ENCODE measurements at regions not wholly inside any gene's neighbourhood (a gene's known extent, or its start where the extent isn't known, plus 50 kb on each side); places are given as distances from the start of the nearest gene placed in this dataset.
"Not testable (repeated sequence)": the region's sequence is repeated elsewhere in the genome, so short reads cannot be mapped to it uniquely, and the experiment has no call there.

- Mint-ChIP-seq H3K36me3 (no peaks in the 10 kb centered on the region), H3K4me3 (no peak overlapping the region), H3K9me3 (no peaks in the 10 kb centered on the region), H3K4me1 (no peaks in the 10 kb centered on the region), H3K27ac (no peak overlapping the region)
- DNase-seq (ENCODE audit: low spot score in 2 of 2) (no peak), ATAC-seq (no peak)
Observed at GRCh38 chr7:13201628-13202027, 514.2 kb downstream of the ARL4A start.

GRCh38 chr7:13217768-13218167 is 530.3 kb downstream of the ARL4A start:
- Mint-ChIP-seq H3K36me3 (no peaks in the 10 kb centered on the region), H3K27ac (no peak overlapping the region), H3K9me3 (no peaks in the 10 kb centered on the region), H3K4me3 (no peak overlapping the region), H3K4me1 (no peaks in the 10 kb centered on the region)
- ATAC-seq = no peak
- DNase-seq (ENCODE audit: low spot score in 2 of 2) = no peak

GRCh38 chr7:13225068-13225467 is 537.6 kb downstream of the ARL4A start:
- Mint-ChIP-seq H3K36me3 (no peaks in the 10 kb centered on the region), H3K4me3 (no peak overlapping the region), H3K4me1 (no peaks in the 10 kb centered on the region), H3K9me3 (no peaks in the 10 kb centered on the region), H3K27ac (no peak overlapping the region)
- ATAC-seq (no peak), DNase-seq (ENCODE audit: low spot score in 2 of 2) (no peak)

GRCh38 chr7:13226385-13226784 is 539.0 kb downstream of the ARL4A start:
- Mint-ChIP-seq H3K4me3 (no peak overlapping the region), H3K27ac (no peak overlapping the region), H3K36me3 (no peaks in the 10 kb centered on the region), H3K4me1 (no peaks in the 10 kb centered on the region), H3K9me3 (no peaks in the 10 kb centered on the region)
- DNase-seq (ENCODE audit: low spot score in 2 of 2) (no peak), ATAC-seq (no peak)

- no peaks in the 10 kb centered on the region for H3K9me3 Mint-ChIP-seq
- H3K4me1 Mint-ChIP-seq = no peaks in the 10 kb centered on the region
- no peak for DNase-seq (ENCODE audit: low spot score in 2 of 2)
- H3K27ac Mint-ChIP-seq = no peak overlapping the region
- H3K36me3 Mint-ChIP-seq = no peaks in the 10 kb centered on the region
- no peak for ATAC-seq
- no peak overlapping the region for H3K4me3 Mint-ChIP-seq
Observed at GRCh38 chr7:13231216-13231615, 543.8 kb downstream of the ARL4A start.

- no peaks in the 10 kb centered on the region for H3K4me1 Mint-ChIP-seq
- no peaks in the 10 kb centered on the region for H3K9me3 Mint-ChIP-seq
- no peak for DNase-seq (ENCODE audit: low spot score in 2 of 2)
Observed at GRCh38 chr7:13235436-13235835, 548.0 kb downstream of the ARL4A start.

GRCh38 chr7:13236026-13236425 is 548.6 kb downstream of the ARL4A start:
- Mint-ChIP-seq H3K36me3 (no peaks in the 10 kb centered on the region), H3K4me1 (no peaks in the 10 kb centered on the region), H3K4me3 (no peak overlapping the region), H3K27ac (no peak overlapping the region), H3K9me3 (no peaks in the 10 kb centered on the region)
- DNase-seq (ENCODE audit: low spot score in 2 of 2) = no peak
- no peak for ATAC-seq

More at GRCh38 chr7:13235436-13235835, 548.0 kb downstream of the ARL4A start:
- Mint-ChIP-seq H3K36me3 (no peaks in the 10 kb centered on the region), H3K27ac (no peak overlapping the region), H3K4me3 (no peak overlapping the region)
- ATAC-seq = no peak

- H3K4me1 Mint-ChIP-seq = no peaks in the 10 kb centered on the region
- H3K9me3 Mint-ChIP-seq = no peaks in the 10 kb centered on the region
- no peaks in the 10 kb centered on the region for H3K36me3 Mint-ChIP-seq
- ATAC-seq = no peak
- no peak overlapping the region for H3K4me3 Mint-ChIP-seq
- DNase-seq (ENCODE audit: low spot score in 2 of 2) = no peak
- H3K27ac Mint-ChIP-seq = no peak overlapping the region
Observed at GRCh38 chr7:13240349-13240748, 552.9 kb downstream of the ARL4A start.

- no peak overlapping the region for H3K4me3 Mint-ChIP-seq
Observed at GRCh38 chr7:13241416-13241815, 554.0 kb downstream of the ARL4A start.

GRCh38 chr7:13257661-13258060 is 570.2 kb downstream of the ARL4A start:
- H3K36me3 Mint-ChIP-seq = no peaks in the 10 kb centered on the region
- ATAC-seq (no peak), DNase-seq (ENCODE audit: low spot score in 2 of 2) (no peak)
- H3K4me3 Mint-ChIP-seq = no peak overlapping the region
- H3K4me1 Mint-ChIP-seq = no peaks in the 10 kb centered on the region
- H3K27ac Mint-ChIP-seq = no peak overlapping the region
- H3K9me3 Mint-ChIP-seq = no peaks in the 10 kb centered on the region

More at GRCh38 chr7:13241416-13241815, 554.0 kb downstream of the ARL4A start:
- DNase-seq (ENCODE audit: low spot score in 2 of 2) (no peak), ATAC-seq (no peak)
- no peaks in the 10 kb centered on the region for H3K4me1 Mint-ChIP-seq
- H3K27ac Mint-ChIP-seq = no peak overlapping the region
- no peaks in the 10 kb centered on the region for H3K36me3 Mint-ChIP-seq
- no peaks in the 10 kb centered on the region for H3K9me3 Mint-ChIP-seq

GRCh38 chr7:13258386-13258785 is 571.0 kb downstream of the ARL4A start:
- Mint-ChIP-seq H3K9me3 (no peaks in the 10 kb centered on the region), H3K4me1 (no peaks in the 10 kb centered on the region), H3K27ac (no peak overlapping the region), H3K36me3 (no peaks in the 10 kb centered on the region), H3K4me3 (no peak overlapping the region)
- DNase-seq (ENCODE audit: low spot score in 2 of 2) = no peak
- ATAC-seq = no peak

GRCh38 chr7:13259930-13260329 is 572.5 kb downstream of the ARL4A start:
- no peak for ATAC-seq
- Mint-ChIP-seq H3K9me3 (no peaks in the 10 kb centered on the region), H3K4me1 (no peaks in the 10 kb centered on the region), H3K27ac (no peak overlapping the region), H3K4me3 (no peak overlapping the region), H3K36me3 (no peaks in the 10 kb centered on the region)
- no peak for DNase-seq (ENCODE audit: low spot score in 2 of 2)

GRCh38 chr7:13262929-13263530 is 575.6 kb downstream of the ARL4A start:
- no peak overlapping the region for H3K27ac Mint-ChIP-seq
- no peak for ATAC-seq
- no peak for DNase-seq (ENCODE audit: low spot score in 2 of 2)
- no peaks in the 10 kb centered on the region for H3K36me3 Mint-ChIP-seq
- H3K9me3 Mint-ChIP-seq = no peaks in the 10 kb centered on the region
- H3K4me3 Mint-ChIP-seq = no peak overlapping the region
- H3K4me1 Mint-ChIP-seq = no peaks in the 10 kb centered on the region

GRCh38 chr7:13265271-13265670 is 577.8 kb downstream of the ARL4A start:
- Mint-ChIP-seq H3K27ac (no peak overlapping the region), H3K4me3 (no peak overlapping the region), H3K36me3 (no peaks in the 10 kb centered on the region), H3K4me1 (no peaks in the 10 kb centered on the region), H3K9me3 (no peaks in the 10 kb centered on the region)
- ATAC-seq = no peak
- DNase-seq (ENCODE audit: low spot score in 2 of 2) = no peak

- not testable (repeated sequence) for ATAC-seq
Observed at GRCh38 chr7:13274205-13274604, 586.8 kb downstream of the ARL4A start.

GRCh38 chr7:13276977-13277376 is 589.5 kb downstream of the ARL4A start:
- ATAC-seq (no peak), DNase-seq (ENCODE audit: low spot score in 2 of 2) (no peak)
- Mint-ChIP-seq H3K4me3 (no peak overlapping the region), H3K4me1 (no peaks in the 10 kb centered on the region), H3K36me3 (no peaks in the 10 kb centered on the region), H3K9me3 (no peaks in the 10 kb centered on the region), H3K27ac (no peak overlapping the region)

More at GRCh38 chr7:13274205-13274604, 586.8 kb downstream of the ARL4A start:
- DNase-seq (ENCODE audit: low spot score in 2 of 2); H3K36me3 Mint-ChIP-seq; H3K4me3 Mint-ChIP-seq; H3K9me3 Mint-ChIP-seq; H3K4me1 Mint-ChIP-seq; H3K27ac Mint-ChIP-seq: not testable (repeated sequence)

GRCh38 chr7:13278020-13278419 is 590.6 kb downstream of the ARL4A start:
- no peak overlapping the region for H3K4me3 Mint-ChIP-seq
- H3K9me3 Mint-ChIP-seq = no peaks in the 10 kb centered on the region
- no peaks in the 10 kb centered on the region for H3K36me3 Mint-ChIP-seq
- no peaks in the 10 kb centered on the region for H3K4me1 Mint-ChIP-seq
- DNase-seq (ENCODE audit: low spot score in 2 of 2) (no peak), ATAC-seq (no peak)
- H3K27ac Mint-ChIP-seq = no peak overlapping the region
